ENCODE measurements at regions not wholly inside any gene's neighbourhood (a gene's known extent, or its start where the extent isn't known, plus 50 kb on each side); places are given as distances from the start of the nearest gene placed in this dataset.
"Not testable (repeated sequence)": the region's sequence is repeated elsewhere in the genome, so short reads cannot be mapped to it uniquely, and the experiment has no call there.

DNA sequence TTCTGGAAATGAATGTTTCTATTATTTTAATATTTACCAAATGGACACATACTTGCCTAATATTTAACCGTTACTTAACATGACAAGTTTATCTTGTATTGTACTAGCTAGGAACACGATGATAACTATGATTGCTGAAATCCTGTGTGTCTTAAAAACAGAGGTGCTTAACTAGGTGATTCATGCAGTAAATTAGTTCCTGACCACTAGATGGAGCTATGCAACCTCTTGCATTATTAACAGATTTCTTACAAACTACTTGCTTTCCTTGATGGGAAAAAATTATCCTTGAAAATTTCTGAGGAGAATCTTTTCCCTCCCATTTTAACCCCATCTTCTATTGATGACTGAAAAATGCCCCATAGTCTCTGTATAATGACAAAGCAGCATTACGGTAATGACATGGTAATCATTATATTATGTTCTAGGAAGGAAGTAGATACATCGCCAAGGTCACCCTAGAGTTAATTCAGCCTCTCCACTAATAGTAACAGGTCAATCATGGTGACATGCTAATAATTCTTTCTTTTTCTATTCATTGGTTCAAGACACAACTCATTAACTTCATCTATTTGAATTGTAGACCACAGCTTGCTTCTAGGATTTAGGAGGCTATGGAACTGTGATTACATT, 844.2 kb downstream of the RAPGEF2 start:
- DNase-seq = peak; percentile 51

GRCh38 chr4:159950707-159951106, 847.8 kb downstream of the RAPGEF2 start:
- no peak for DNase-seq

DNA sequence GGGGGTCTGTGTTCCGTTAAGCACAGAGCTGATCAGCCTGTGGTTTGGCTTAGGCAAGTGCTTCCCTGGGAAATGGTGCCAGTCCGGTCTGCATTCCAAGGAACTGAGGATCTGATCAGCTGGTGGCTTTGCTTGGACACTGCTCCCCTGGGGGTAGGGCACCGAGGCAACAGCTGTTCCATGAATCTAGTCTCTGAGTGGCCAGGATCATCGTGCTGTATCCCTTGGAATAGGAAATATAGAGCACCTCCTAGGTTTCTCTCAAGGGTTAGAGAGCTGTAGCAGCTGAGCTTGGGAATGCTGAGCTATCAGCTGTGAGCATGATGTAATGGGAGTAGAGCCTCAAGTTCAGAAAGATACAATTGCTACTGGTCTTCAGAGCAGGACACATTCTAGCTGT, 863.9 kb downstream of the RAPGEF2 start:
- no peak for DNase-seq

DNA sequence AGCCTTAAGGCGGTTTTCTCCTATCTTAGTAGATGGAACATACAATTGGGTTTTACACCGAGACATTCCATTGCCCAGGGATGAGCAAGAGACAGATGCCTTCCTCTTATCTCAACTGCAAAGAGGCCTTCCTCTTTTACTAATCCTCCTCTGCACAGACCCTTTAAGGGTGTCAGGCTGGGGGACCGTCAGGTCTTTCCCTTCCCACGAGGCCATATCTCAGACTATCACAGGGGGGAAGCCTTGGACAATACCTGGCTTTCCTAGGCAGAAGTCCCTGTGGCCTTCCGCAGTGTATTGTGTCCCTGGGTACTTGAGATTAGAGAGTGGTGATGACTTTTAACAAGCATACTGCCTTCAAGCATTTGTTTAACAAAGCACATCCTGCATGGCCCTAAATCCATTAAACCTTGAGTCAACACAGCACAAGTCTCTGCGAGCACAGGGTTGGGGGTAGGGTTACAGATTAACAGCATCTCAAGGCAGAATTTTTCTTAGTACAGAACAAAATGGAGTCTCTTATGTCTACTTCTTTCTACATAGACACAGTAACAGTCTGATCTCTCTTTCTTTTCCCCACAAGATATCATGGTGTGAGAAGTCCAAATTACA, 874.1 kb downstream of the RAPGEF2 start:
- DNase-seq = not testable (repeated sequence)

DNA sequence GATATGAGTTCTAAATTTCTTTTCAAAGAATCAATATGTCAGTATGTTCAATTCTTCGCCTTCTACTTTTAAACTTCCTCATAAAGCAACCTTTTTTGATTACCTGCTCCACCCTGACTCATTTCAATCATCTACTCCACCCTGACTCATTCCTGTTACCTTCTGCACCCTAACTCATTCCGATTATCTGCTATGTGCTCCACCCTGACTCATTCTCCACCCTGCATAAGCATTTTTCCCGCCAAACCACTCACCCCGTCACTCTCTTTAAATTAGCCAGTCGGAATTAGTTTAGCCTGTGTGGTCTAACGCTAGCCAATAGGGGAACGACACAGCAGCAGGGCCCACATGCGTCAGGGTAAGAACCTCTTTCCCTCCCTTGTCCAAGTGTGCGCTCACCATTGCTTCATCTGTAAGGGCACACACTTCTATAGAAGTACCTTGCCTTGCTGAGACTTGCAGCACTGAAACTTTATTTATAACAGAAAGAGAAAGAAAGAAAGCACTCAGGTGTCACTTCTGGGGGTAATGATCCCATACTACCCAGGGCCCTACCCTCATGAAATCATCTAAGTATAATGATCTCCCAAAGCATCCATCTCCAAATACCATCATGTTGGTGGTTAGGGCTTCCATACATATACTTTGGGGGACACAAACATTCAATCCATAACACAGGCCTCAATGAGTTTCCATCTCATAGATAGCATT, 875.2 kb downstream of the RAPGEF2 start:
- no peak for DNase-seq

DNA sequence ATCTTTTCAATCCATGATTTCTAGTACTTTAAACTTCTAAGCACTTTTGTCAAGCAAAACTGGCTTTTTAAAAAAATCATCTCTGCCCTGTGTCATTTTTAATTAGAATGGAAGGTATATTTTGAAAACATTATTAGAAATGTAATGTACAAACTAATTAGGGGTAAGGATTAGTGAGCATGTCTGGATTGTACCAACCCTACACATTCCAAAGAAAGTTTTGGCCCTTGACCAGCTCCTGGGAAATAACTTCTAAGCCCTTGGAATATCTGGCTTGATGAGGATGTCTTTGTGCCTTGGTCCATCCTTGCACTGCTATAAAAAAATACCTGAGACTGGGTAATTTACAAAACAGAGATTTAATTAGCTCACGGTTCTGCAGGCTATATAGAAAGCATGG, 876.5 kb downstream of the RAPGEF2 start:
- DNase-seq = no peak

DNA sequence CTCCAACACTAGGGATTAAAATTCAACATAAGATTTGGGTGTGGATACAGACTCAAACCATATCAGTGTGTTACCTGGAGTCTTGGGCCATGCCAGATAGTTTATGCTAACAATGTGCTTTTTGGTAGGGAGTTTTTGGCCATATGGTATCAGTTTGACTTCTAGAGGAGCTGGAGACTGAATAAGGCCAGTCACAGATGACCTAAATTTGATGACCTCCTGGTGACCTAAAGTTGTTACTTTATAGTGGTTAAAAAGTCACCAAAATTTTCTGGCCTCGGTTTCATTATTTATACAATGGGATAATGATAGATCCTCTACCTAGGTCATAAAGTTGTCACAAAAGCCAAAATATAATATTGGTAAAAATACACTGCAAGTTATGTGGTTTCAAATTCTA, 877.1 kb downstream of the RAPGEF2 start:
- no peak for DNase-seq

DNA sequence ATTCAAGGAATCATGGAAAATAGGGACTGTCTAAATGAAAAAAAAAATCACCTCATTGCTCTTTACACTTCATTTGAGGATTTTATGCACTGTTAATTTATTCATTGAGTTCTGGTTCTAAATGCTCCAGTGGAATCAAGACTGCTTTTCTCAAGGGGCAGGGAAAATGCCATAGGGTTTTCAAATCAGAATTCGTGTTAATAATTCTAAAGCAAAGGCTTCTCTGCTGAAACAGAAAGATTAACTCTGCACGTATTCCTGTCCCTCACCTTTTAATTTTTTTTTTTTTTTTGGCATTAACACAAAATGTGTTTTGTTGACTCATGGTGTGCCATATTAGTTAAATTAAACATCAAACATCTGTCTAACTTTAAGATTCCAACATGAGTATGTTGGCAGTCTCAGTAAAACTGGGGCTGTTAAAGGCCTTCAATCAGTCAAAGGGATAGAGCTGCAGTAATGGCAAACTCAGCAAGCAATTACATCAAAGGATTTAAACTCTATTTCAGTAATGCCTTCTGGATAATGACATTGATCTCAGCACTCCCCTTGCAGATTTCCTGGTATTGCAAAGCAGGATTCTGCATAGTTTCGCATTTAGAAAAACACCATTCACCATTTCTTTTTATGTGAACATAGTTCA, 878.1 kb downstream of the RAPGEF2 start:
- DNase-seq = no peak

DNA sequence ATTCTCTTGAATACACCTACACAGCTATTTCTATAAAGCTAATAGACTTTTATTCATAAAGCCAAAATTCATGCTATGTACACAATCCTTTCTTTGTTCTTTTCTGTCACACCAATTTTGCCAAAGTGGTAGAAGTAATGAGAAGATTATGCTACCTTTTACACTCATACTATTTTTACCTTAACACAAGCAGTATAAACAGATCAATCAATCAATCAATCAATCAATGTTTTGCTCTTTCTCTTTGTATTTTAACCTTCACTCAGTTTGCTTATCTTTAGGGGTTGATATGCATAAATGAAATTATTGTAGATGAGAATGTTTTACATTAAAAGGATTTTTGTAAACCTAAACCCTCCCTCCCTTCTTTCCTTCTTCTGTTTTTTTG, 878.6 kb downstream of the RAPGEF2 start:
- no peak for DNase-seq

GRCh38 chr4:159983082-159983481, 880.2 kb downstream of the RAPGEF2 start:
- no peak for DNase-seq

DNA sequence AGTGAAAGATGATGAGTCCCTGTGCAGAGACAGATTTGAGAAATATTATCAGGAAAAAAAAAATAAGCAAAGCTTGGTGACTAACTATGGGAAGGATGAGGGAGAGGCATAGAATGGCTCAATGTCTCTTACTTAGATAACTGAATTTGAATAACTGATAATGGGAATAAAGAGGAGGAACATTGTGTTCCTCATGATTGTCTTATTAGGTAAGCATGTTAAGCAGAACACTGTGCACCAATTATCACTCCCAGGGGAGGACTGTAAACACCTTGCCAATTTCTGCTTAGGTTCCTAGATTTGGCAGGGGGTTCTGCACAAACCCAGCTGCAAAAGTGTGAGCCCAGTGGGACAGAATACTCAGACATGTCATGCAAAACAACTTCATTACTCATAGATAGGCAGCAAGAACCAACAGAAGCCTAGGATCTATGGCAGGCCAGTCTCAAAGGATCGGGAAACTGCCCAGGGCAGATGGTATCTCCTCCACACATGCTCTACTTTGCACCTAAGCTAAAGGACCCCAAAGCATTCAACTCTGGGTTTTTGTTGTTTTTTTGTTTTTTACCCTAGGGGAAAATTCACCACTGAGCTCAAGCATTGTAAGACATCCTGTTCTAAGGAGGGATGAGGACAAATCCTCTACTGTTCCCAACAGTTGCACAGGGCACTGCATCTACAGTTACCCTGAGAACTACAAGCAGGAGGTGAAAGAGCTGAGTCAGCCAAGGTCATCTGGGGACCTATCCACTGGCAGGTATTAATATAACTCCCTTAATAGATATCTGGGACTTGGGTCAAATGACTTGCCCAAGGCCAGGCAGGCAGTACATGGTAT, 907.0 kb downstream of the RAPGEF2 start:
- no peak for DNase-seq

DNA sequence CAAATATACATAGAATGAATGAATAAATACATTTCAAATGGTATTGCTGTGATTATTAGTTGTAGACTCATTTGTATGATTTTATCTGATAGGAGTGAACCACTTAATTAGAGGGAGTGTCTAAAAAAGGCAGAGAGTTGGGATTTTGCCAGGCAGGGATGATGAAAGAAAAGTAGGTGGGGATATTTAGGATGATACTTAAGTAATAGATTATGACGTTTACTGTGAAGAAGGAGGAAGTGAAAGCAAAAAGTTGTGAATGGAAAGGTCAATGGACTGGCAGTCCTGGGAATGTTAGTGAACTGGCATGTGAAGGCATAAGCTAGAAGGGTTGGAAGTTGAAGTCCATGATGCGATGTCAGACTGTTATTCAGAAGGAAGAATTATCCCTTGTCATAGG, 917.1 kb downstream of the RAPGEF2 start:
- DNase-seq = peak; percentile 21

GRCh38 chr4:160020804-160021203, 917.9 kb downstream of the RAPGEF2 start:
- no peak for DNase-seq

GRCh38 chr4:160021870-160022269, 919.0 kb downstream of the RAPGEF2 start:
- no peak for DNase-seq

DNA sequence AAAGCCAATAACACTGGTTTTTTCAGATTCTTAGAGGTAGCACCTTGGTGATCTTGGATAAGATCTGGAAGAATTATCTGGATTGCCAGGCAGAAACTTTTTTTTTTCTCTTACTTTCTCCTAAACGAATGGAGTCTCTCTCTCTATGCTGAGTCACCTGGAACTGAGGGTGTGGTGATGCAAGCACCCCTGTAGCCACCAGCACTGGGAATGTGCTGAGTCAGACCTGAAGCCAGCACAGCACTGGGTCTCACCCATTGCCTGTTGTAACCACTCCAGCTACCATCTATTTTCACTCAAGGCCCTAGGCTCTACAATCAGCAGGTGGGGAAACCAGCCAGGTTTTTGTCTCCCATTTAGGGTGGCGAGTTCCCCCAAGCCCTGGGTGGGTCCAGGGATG, 923.8 kb downstream of the RAPGEF2 start:
- no peak for DNase-seq

- DNase-seq = no peak
These were observed 931.6 kb downstream of the RAPGEF2 start for GRCh38 chr4:160034501-160034900.

- no peak for DNase-seq
These were observed 935.7 kb downstream of the RAPGEF2 start for GRCh38 chr4:160038615-160039014.

DNA sequence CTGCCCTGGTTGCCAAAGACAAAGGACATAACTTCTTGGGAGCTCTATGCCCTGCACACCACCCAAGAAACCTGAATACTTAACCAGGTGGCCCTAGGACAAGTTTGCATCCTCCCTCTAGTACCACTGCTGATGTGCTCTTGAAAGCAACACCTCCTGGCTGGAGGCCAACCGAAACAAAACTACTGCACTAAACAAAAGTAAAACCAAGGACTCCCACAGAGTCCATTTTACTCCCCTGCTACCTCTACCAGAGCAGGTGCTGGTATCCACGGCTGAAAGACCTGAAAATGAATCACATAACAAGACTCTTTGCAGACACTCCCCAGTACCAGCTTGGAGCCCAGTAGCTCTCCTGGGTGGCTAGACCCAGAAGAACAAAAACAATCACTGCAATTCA, 941.8 kb downstream of the RAPGEF2 start:
- DNase-seq = no peak

DNA sequence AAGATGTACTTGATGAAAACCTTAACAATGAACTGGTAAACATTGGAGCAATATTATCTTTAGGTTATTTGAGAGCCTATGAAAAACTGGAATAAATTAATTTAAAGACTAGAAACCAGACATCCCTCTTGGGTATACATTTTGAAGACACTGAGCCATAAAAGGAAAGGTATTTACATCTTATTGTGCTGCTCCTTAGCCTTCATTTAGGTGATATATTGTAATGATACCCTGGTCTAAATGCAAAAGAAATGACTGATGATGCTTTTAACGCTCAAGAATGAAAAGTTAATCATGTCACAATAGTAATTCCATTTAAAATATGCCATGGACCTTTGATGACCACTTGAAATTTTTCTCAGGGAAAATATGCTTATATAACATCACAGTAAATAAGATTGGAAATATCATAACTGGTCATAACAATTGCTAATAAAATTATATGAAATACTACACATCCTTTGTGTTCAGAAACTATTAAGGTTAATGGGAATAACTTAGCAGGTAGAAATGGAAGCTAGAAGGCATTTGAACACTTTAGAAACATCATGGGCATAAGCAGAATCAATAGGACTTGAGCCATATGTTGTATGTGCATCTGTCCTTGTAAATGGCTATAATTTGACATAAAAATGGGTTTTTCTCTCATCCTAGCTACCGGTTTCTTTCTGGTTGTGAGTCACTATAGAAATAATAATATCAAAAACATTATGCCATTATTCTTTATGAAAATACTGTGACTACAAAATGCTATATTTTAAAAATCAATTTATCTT, 979.7 kb downstream of the RAPGEF2 start:
- DNase-seq = no peak

DNA sequence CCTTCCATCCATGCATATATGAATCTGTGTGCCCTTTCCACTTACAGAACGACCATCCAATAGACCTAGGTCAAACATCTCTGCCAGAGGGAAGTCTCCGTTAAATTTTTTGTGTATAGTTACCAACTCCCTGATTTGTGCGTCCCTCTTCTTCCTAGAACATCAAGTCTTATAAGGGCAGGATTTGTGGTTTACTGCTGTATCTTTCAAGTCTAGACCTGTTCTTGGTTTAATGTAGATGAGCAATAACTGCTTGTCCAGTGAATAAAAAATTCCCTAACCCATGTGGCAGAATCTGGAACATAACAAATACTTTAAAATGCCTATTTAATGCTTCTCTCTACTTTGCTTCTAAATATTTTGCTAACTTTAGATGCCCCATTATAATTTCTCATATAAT, 988.8 kb downstream of the RAPGEF2 start:
- DNase-seq = no peak

- no peak for DNase-seq
These were observed 997.4 kb downstream of the RAPGEF2 start for GRCh38 chr4:160100316-160100715.

DNA sequence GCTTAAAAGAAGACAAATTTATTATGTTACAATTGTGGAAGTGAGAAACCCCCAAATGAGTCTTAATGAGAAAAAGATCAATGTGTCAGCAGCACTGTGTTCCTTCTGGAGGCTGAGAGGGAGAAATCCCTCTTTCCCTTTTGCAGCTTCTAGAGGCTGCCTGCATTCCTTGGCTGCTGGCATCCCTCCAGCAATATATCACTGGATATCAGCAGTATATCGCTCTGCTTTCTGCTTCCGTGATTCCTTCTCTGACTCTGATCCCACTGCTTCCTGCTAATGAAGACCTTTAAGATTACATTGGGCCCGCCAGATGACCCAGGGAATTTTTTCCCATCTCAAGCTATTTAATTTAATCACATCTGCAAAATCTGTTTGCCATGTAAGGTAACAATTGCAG, 1008.0 kb downstream of the RAPGEF2 start:
- DNase-seq = no peak

All from suppressor macrophage treated with lipopolysaccharide for 4 hours (primary cell).